GM19043 (cell line): ENCODE measurements at regions not wholly inside any gene's neighbourhood (a gene's known extent, or its start where the extent isn't known, plus 50 kb on each side); places are given as distances from the start of the nearest gene placed in this dataset.
A peak's percentile ranks its signal among the peaks of the same experiment; 100 is the strongest.
"Not testable (repeated sequence)": the region's sequence is repeated elsewhere in the genome, so short reads cannot be mapped to it uniquely, and the experiment has no call there.

Experiments used
- ATAC-seq: cut with Tn5 transposase; IDR thresholded peaks from one replicate; pipeline ENCODE4 v1.9.1; 2021; ENCODE audit warnings: low read depth; ENCODE audit not compliant: unreplicated experiment

DNA sequence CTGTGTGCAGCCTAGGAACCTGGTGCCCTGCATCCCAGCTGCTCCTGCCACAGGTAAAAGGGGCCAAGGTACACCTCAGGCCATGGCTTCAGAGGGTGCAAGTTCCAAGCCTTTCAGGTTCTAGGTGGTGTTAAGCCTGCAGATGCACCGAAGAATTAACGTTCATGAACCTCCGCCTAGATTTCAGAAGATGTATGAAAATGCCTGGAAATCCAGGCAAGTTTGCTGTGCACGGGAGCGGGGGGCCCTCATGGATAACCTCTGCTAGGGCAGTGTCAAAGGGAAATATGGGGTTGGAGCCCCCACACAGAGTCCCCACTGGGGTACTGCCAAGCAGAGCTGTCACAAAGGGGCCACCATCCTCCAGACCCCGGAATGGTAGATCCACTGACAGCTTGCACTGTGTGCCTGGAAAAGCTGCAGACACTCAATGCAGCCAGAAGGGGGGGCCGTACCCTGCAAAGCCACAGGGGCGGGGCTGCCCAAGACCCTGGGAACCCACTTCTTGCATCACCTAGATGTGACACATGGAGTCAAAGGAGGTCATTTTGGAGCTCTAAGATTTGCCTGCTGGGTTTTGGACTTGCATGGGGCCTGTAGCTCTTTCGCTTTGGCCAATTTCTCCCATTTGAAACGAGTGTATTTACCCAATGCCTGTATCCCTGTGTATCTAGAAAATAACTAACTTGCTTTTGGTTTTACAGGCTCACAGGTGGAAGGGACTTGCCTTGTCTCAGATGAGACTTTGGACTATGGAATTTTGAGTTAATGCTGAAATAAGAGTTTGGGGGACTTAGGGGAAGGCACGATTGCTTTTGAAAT lies 145.2 kb upstream of the C1QTNF3 start:
- ATAC-seq: not testable (repeated sequence)

DNA sequence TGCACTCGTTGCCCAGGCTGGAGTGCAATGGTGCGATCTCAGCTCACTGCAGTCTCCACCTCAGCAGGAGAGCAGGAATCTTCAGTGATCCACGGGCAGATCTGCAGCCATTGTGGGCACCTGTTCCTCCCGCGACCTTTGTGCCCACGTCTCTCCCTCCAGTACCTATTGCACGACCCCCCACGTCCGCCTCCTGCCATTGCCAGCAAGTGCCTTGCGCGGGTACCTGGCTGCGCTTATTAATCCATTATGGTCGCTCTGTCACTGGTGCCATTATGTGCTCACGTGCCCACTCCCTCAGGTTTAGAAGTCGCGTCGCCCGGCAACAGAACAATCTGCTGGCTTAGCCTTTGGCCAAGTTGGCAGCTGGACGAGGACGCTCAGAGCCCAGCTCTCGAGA lies 146.2 kb upstream of the C1QTNF3 start:
- ATAC-seq: not testable (repeated sequence)

DNA sequence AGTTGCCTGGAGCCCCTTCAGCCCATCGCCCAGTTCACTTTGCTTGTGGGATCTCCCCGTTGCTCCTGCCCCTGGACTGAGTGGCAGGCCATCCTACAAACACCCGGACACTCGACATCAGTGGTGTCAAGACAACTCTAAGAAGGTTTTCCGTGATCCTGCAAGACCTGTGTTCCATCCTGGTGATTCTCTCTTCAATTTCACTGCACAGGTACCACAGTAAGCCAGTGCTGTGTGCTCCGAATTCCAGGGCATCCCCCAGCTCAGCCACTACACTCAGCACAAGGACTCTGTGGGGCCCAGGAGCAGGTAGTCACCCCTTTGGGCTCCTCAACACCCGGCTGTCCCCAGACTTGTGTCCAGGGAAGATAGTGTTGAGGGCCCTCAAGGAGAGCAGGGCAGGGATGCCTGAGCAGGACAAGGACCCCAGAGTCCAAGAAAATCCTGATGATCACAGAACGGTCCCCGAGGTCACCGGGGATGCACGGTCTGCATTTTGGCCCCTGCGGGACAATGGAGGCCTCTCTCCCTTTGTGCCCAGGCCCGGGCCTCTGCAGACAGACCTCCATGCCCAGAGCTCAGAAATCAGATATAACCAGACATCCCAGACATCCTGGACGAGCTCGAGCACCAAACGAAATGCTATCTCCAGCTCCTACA lies 146.9 kb upstream of the C1QTNF3 start:
- not testable (repeated sequence) for ATAC-seq

DNA sequence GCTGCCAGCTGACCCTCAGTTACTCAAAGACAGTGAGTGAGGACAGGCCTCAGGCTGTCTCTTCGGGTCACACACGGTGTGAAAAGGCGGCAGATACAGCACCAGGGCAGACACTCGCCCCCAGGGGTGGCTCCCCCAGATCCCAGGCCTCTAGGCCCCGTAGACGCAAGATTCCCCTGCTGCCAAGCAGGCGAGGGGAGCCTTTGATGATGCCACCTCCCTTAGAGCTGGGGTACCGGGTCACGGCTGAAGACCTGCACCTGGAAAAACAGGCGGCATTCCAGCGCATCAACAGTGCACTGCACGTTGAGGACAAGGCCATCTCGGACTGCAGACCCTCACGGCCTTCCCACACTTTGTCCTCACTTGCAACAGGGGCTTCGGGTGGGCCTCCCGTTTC lies 147.5 kb upstream of the C1QTNF3 start:
- not testable (repeated sequence) for ATAC-seq

DNA sequence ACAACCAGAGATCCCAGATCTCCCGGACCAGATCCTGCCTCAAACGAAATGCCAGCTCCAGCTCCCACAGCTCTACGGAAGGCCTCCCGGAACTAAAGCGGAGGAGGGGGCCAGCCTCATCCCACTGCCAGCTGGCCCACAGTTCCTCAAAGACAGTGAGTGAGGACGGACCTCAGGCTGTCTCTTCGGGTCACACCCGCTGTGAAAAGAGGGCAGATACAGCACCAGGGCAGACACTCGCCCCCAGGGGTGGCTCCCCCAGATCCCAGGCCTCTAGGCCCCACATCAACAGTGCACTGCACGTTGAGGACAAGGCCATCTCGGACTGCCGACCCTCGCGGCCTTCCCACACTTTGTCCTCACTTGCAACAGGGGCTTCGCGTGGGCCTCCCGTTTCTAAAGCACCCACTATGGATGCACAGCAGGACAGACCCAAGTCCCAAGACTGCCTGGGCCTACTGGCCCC lies 148.3 kb upstream of the C1QTNF3 start:
- not testable (repeated sequence) for ATAC-seq

DNA sequence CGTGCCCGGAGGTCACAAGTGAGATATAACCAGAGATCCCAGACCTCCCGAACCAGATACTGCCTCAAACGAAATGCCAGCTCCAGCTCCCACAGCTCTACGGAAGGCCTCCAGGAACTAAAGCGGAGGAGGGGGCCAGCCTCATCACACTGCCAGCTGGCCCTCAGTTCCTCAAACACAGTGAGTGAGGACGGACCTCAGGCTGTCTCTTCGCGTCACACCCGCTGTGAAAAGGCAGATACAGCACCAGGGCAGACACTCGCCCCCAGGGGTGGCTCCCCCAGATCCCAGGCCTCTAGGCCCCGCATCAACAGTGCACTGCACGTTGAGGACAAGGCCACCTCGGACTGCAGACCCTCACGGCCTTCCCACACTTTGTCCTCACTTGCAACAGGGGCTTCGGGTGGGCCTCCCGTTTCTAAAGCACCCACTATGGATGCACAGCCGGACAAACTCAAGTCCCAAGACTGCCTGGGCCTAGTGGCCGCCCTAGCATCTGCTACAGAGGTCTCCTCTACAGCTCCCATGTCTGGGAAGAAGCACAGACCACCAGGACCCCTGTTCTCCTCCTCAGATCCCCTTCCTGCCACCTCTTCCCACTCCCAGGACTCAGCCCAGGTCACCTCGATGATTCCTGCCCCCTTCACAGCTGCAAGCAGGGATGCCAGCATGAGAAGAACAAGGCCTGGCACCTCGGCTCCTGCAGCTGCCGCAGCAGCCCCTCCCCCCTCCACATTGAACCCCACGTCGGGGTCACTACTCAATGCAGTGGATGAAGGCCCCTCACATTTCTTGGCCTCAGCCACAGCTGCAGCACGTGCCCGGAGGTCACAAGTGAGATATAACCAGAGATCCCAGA lies 149.3 kb upstream of the C1QTNF3 start:
- ATAC-seq: not testable (repeated sequence)

DNA sequence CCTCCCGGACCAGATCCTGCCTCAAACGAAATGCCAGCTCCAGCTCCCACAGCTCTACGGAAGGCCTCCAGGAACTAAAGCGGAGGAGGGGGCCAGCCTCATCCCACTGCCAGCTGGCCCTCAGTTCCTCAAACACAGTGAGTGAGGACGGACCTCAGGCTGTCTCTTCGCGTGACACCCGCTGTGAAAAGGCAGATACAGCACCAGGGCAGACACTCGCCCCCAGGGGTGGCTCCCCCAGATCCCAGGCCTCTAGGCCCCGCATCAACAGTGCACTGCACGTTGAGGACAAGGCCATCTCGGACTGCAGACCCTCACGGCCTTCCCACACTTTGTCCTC lies 149.9 kb upstream of the C1QTNF3 start:
- ATAC-seq: not testable (repeated sequence)

DNA sequence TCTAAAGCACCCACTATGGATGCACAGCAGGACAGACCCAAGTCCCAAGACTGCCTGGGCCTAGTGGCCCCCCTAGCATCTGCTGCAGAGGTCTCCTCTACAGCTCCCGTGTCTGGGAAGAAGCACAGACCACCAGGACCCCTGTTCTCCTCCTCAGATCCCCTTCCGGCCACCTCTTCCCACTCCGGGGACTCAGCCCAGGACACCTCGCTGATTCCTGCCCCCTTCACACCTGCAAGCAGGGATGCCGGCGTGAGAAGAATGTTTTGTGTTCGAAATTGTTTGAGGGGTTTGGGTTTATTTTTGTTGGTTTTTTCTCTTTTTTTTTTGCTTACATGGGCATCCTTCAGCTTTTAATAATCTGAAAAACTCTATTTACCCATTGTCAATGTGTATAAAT lies 150.3 kb upstream of the C1QTNF3 start:
- not testable (repeated sequence) for ATAC-seq

DNA sequence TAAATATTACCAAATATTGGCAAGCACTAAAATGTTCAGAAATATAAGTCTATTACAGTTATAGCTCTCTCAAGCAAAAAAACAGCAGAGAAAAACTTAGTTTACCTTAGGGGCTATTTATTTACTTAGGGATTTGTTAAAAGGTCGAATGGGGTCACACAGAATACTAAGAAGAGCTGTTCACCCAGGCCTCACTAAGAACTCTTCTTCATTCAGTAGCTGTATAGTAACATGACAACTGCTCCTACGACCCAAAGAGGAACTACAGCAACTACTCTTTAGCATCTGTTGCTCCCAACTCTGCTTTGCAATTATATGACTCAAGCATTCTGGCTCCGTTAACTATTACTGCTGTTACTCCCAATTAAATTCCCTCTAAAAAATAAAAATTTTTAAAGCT lies 150.8 kb upstream of the C1QTNF3 start:
- not testable (repeated sequence) for ATAC-seq

DNA sequence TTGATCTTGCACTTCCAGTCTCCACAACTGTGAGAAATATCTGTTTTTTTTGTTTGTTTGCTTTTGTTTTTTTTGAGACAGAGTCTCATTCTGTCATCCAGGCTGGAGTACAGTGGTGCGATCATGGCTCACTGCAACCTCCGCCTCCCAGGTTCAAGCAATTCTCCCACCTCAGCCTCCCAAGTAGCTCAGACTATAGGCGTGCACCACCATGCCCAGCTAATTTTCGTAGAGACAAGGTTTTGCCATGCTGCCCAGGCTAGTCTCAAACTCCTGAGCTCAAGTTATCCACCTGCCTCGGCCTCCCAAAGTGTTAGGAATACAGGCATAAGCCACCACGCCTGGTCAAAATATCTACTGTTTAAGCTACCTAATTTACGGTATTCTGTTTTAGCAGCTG lies 153.1 kb upstream of the C1QTNF3 start:
- not testable (repeated sequence) for ATAC-seq

DNA sequence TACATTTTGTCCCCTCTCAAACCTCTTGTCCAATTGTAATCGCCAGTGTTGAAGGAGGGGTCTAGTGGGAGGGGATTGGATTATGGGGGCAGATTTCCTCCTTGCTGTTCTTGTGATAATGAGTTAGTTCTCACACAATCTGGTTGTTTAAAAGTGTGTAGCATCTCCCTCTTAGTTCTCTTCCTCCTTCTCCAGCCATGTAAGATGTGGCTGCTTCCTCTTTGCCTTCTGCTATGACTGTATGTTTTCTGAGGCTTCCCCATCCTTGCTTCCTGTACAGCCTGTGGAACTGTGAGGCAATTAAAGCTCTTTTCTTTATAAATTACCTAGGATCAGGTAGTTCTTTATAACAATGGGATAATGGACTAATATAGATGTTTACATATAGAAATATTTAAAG lies 162.3 kb upstream of the C1QTNF3 start:
- not testable (repeated sequence) for ATAC-seq

DNA sequence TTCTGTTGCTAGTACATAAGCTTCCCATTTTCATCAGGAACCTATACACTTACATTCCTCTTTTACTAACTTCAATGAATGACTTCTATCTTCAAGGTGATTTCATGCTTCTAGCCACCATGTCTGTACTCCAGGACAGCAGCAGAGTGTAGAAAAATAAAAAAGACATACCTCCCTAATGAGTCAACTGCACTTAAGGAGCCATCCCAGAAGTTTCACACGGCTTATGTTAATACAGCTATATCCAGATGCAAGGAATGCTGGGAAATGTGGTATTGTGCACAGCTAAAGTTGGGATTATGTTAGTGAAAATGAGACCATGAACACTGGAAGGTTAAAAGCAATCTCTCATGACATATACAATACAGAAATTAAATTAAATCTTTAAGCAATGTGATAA lies 174.4 kb upstream of the C1QTNF3 start:
- ATAC-seq: not testable (repeated sequence)

DNA sequence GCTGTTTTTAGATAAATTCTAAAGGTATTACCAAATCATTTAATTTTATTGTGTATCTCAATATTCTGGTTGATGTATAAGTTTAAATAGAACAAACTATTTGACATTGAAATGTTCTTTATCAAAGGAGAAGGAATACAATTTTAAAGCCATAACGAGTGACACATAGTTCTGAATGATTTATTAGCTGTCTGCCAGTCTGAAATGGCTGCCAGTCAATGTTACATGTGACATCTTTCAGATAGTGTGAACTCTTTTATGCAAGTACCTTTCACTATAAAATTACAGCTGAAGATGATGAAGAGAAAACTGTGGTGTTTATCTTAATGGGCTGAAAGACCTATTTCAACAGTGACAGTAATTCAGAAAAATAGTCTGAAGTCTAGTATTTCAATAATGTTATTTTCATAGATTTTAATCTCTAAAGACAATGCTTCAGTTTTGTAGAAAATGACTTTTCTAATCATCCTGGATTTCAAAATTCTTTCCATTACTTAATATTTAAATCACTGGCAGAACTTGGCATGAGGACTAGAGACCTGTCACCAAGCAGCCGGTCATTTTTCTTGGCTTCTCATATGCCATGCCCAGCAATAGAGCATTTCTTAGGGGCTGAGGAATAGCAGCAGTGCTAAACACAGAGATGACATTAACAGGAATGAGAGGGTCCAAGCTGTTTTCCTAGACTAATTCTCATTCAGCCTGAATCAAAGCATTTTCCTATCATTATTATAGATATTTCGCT lies 178.5 kb upstream of the C1QTNF3 start:
- ATAC-seq: not testable (repeated sequence)

DNA sequence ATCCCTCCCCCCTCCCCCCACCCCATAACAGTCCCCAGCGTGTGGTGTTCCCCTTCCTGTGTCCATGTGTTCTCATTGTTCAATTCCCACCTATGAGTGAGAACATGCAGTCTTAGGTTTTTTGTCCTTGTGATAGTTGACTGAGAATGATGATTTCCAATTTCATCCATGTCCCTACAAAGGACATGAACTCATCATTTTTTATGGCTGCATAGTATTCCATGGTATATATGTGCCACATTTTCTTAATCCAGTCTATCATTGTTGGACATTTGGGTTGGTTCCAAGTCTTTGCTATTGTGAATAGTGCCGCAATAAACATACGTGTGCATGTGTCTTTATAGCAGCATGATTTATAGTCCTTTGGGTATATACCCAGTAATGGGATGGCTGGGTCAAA lies 180.1 kb upstream of the C1QTNF3 start:
- not testable (repeated sequence) for ATAC-seq

DNA sequence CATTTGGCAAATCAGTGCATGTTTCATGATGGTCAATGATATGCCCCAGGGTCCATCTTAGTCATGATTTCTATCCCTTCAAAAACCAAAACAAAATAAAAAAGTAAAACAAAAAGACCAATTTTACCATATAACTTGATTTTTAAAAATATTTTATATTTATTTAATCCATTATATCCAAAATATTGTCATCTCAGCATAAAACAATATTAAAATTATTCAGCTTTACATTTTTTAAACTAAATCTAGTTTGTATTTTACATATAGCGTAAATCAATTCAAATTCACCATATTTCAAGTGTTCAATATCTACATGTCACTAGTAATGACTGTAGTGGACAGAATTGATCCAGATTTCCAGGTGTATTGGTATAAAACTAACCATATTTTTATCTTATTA lies 187.4 kb upstream of the C1QTNF3 start:
- not testable (repeated sequence) for ATAC-seq

DNA sequence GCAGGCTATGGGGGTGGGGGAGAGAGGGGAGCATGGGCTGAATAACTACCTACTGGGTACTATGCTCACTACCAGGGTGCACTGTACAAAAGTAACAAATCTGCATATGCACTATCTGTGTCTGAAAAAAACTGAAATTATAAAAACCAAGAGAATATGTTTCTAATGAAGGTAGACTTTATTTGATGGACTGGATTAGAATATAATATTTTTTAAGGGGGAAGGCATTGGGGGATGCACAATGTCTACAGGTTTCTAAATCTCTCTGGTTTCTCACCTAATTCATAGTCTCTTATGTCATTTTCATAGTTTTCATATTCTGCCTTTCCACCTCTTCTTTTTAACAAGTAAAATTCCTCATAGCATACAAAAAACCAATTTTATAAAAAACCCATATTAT lies 200.8 kb upstream of the C1QTNF3 start:
- not testable (repeated sequence) for ATAC-seq

DNA sequence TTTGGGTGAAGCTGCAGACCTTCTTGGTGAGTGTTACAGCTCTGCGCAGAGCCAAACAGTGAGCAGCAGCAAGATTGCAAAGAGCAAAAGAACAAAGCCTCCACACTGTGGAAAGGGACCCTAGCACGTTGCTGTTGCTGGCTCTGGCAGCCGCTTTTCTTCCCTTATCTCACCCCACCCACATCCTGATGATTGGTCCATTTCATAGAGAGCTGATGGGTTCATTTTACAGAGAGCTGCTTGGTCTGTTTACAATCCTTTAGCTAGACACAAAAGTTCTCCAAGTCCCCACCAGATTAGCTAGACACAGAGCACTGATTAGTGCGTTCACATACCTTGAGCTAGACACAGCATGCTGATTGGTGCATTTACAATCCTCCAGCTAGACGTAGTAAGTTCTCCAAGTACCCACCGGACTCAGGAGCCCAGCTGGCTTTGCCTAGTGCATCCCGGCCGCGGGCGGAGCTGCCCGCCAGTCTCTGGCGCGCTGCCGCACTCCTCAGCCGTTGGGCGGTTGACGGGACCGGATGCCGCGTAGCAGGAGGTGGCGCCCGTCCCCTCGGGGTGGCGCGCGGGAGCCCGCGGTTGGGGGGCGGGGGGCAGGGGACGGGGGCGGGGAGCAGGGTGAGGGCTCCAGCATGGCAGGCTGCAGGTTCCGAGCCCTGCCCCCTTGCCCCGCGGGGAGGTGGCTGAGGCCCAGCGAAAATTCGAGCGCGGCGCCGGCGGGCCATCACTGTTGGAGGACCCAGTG lies 201.4 kb upstream of the C1QTNF3 start:
- ATAC-seq: not testable (repeated sequence)

DNA sequence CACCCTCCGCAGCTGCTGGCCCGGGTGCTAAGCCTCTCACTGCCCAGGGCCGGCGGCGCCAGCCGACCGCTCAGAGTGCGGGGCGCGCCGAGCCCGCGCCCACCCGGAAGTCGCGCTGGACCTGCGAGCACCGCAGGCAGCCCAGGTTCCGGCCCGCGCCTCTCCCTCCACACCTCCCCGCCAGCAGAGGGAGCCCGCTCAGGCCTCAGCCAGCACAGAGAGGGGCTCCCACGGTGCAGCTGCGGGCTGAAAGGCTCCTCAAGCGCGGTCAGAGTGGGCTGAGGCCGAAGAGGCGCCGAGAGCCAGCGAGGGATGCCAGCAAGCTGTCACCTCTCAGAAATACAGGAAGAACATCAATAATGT lies 202.0 kb upstream of the C1QTNF3 start:
- peak; percentile 47 for ATAC-seq

DNA sequence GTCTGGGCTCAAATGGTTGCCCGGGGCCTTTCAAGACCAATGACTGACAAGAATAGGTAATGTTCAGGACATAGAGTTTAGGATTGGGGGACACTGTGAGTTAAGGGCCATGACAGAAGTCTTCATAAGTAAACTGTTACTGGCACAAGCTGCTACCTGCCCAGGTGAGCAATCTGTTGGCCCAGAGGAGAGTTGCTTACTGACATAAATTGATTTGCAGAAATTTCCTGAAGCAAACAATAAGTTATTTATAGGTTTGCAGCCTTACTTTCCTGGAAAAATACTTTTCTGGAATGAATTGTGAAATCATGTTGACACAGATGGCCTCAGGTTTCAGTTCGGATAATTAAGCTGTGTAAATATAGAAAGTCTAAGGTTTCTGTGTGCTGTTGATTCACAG lies 202.8 kb upstream of the C1QTNF3 start:
- ATAC-seq: not testable (repeated sequence)

DNA sequence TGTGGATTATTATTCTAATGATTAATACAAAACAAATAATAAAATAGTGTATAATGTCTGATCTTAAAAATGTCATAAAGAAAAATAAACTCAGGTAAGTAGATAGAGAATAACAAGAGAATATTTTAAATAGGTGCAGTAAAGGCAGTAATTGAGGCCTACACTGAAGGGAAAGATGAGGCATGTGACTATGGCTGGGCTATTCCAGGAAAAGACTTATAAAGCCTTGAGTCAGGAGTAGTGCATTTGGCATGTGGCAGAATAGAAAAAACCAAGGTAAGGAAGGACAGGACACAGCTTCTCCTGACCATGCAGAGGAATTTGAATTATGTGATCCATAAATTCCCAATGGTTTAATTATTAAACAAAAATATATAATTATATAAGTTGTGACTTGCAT lies 215.6 kb upstream of the C1QTNF3 start:
- not testable (repeated sequence) for ATAC-seq
